Neural cell (in vitro differentiated cells): ENCODE measurements at regions not wholly inside any gene's neighbourhood (a gene's known extent, or its start where the extent isn't known, plus 50 kb on each side); places are given as distances from the start of the nearest gene placed in this dataset.

ENCODE experiments used
- H2AFZ ChIP-seq: fragments of 200-600, 300-800 bp; sonication (generic), shearing (Covaris generic); 2 replicates; pipeline ENCODE4 v1.6.0; 2014; ENCODE audit warnings: low read depth, mild to moderate bottlenecking, antibody characterized with exemption, low read length, moderate library complexity
- H3F3A ChIP-seq: fragments of 200-600 bp; shearing (Covaris generic); 2 replicates; pipeline ENCODE4 v1.6.1; 2016; ENCODE audit warnings: mild to moderate bottlenecking, moderate library complexity, mixed read lengths, antibody characterized with exemption, low read length; ENCODE audit not compliant: insufficient read depth, poor library complexity, severe bottlenecking
- H3K27ac ChIP-seq: fragments of 200-600, 300-800 bp; sonication (generic), shearing (Covaris generic); 2 replicates; pipeline ENCODE4 v1.5.1; 2014; ENCODE audit warnings: mild to moderate bottlenecking, low read length, moderate library complexity
- H3K27me3 ChIP-seq: fragments of 300-800, 200-600 bp; sonication (generic), shearing (Covaris generic); 2 replicates; pipeline ENCODE4 v1.6.0; 2014; ENCODE audit warnings: mild to moderate bottlenecking, low read depth, low read length, moderate library complexity; ENCODE audit not compliant: insufficient read depth
- H3K36me3 ChIP-seq: fragments of 300-800, 200-600 bp; sonication (generic), shearing (Covaris generic); 2 replicates; pipeline ENCODE4 v1.5.1; 2014; ENCODE audit warnings: mild to moderate bottlenecking, antibody characterized with exemption, low read length, moderate library complexity; ENCODE audit not compliant: insufficient read depth
- H3K4me2 ChIP-seq: fragments of 300-800, 200-600 bp; sonication (generic), shearing (Covaris generic); 2 replicates; pipeline ENCODE4 v1.6.0; 2014; ENCODE audit warnings: mild to moderate bottlenecking, low read length
- H3K4me3 ChIP-seq: fragments of 300-800, 200-600 bp; sonication (generic), shearing (Covaris generic); 2 replicates; pipeline ENCODE4 v1.5.1; 2014; ENCODE audit warnings: mild to moderate bottlenecking, low read length, moderate library complexity
- H3K79me2 ChIP-seq: fragments of 200-600 bp; shearing (Covaris generic); replicated peaks from 2 replicates; pipeline ENCODE4 v1.6.0; 2014; ENCODE audit warnings: mild to moderate bottlenecking, low read length, moderate library complexity; ENCODE audit not compliant: insufficient read depth
- H3K9ac ChIP-seq: fragments of 300-800, 200-600 bp; sonication (generic), shearing (Covaris generic); 2 replicates; pipeline ENCODE4 v1.6.1; 2016; ENCODE audit warnings: mild to moderate bottlenecking, low read length, mixed read lengths
- H3K9me2 ChIP-seq: fragments of 200-600 bp; shearing (Covaris generic); 2 replicates; pipeline ENCODE4 v1.6.1; 2016; ENCODE audit warnings: mild to moderate bottlenecking, low read length, mixed read lengths; ENCODE audit not compliant: insufficient read depth
- H3K9me3 ChIP-seq: fragments of 200-600, 300-800 bp; sonication (generic), shearing (Covaris generic); 2 replicates; pipeline ENCODE4 v1.6.1; 2016; ENCODE audit warnings: mild to moderate bottlenecking, mixed run types, low read length, moderate library complexity, mixed read lengths
- H4K20me1 ChIP-seq: fragments of 200-600 bp; shearing (Covaris generic); 2 replicates; pipeline ENCODE4 v1.6.1; 2016; ENCODE audit warnings: mild to moderate bottlenecking, mixed run types; ENCODE audit not compliant: insufficient read depth
- EP300 ChIP-seq: fragments of 450-650 bp; conservative IDR thresholded peaks from 2 replicates; pipeline ENCODE4 v1.6.1; 2014; ENCODE audit warnings: antibody characterized with exemption, mild to moderate bottlenecking, moderate library complexity; ENCODE audit not compliant: poor library complexity, severe bottlenecking
- EZH2 ChIP-seq: fragments of 200-600, 300-800 bp; shearing (Covaris generic), sonication (generic); IDR thresholded peaks from 2 replicates; pipeline ENCODE4 v1.6.1; 2014; ENCODE audit warnings: antibody characterized with exemption, low read length, borderline replicate concordance, mild to moderate bottlenecking; ENCODE audit not compliant: insufficient read depth, poor library complexity, severe bottlenecking
- MXI1 ChIP-seq: fragments of 450-650 bp; conservative IDR thresholded peaks from 2 replicates; pipeline ENCODE4 v1.6.1; 2014; ENCODE audit warnings: antibody characterized with exemption, mild to moderate bottlenecking; ENCODE audit not compliant: poor library complexity, severe bottlenecking
- POLR2AphosphoS5 ChIP-seq: IDR thresholded peaks from 2 replicates; pipeline ENCODE4 v1.6.1; 2012
- RAD21 ChIP-seq: fragments of 450-650 bp; conservative IDR thresholded peaks from 2 replicates; pipeline ENCODE4 v1.6.1; 2014; ENCODE audit warnings: antibody characterized with exemption, mild to moderate bottlenecking, moderate library complexity
- SMC3 ChIP-seq: fragments of 450-650 bp; conservative IDR thresholded peaks from 2 replicates; pipeline ENCODE4 v1.6.1; 2014; ENCODE audit warnings: antibody characterized with exemption, mild to moderate bottlenecking, moderate library complexity; ENCODE audit not compliant: poor library complexity
- TAF1 ChIP-seq: IDR thresholded peaks from 2 replicates; pipeline ENCODE4 v1.6.1; 2012; ENCODE audit warnings: low read depth
- TF ChIP-seq, protein P1 (sequence below): IDR thresholded peaks from 2 replicates; pipeline ENCODE4 v1.6.1; 2012; ENCODE audit warnings: borderline replicate concordance
- TF ChIP-seq, protein P2 (sequence below): fragments of 450-650 bp; IDR thresholded peaks from 2 replicates; pipeline ENCODE4 v1.5.1; 2014; ENCODE audit warnings: antibody characterized with exemption, mild to moderate bottlenecking, moderate library complexity; ENCODE audit not compliant: poor library complexity, severe bottlenecking

- H3F3A ChIP-seq = no peaks in the 10 kb centered on the region
- no peak overlapping the region for H2AFZ ChIP-seq
- TF ChIP-seq, protein P1, sequence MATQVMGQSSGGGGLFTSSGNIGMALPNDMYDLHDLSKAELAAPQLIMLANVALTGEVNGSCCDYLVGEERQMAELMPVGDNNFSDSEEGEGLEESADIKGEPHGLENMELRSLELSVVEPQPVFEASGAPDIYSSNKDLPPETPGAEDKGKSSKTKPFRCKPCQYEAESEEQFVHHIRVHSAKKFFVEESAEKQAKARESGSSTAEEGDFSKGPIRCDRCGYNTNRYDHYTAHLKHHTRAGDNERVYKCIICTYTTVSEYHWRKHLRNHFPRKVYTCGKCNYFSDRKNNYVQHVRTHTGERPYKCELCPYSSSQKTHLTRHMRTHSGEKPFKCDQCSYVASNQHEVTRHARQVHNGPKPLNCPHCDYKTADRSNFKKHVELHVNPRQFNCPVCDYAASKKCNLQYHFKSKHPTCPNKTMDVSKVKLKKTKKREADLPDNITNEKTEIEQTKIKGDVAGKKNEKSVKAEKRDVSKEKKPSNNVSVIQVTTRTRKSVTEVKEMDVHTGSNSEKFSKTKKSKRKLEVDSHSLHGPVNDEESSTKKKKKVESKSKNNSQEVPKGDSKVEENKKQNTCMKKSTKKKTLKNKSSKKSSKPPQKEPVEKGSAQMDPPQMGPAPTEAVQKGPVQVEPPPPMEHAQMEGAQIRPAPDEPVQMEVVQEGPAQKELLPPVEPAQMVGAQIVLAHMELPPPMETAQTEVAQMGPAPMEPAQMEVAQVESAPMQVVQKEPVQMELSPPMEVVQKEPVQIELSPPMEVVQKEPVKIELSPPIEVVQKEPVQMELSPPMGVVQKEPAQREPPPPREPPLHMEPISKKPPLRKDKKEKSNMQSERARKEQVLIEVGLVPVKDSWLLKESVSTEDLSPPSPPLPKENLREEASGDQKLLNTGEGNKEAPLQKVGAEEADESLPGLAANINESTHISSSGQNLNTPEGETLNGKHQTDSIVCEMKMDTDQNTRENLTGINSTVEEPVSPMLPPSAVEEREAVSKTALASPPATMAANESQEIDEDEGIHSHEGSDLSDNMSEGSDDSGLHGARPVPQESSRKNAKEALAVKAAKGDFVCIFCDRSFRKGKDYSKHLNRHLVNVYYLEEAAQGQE = no peak
- no peak for TF ChIP-seq RAD21
- no peak for TF ChIP-seq MXI1
- TF ChIP-seq EZH2 = no peak
- no peak for TF ChIP-seq EP300
- TF ChIP-seq, protein P2, sequence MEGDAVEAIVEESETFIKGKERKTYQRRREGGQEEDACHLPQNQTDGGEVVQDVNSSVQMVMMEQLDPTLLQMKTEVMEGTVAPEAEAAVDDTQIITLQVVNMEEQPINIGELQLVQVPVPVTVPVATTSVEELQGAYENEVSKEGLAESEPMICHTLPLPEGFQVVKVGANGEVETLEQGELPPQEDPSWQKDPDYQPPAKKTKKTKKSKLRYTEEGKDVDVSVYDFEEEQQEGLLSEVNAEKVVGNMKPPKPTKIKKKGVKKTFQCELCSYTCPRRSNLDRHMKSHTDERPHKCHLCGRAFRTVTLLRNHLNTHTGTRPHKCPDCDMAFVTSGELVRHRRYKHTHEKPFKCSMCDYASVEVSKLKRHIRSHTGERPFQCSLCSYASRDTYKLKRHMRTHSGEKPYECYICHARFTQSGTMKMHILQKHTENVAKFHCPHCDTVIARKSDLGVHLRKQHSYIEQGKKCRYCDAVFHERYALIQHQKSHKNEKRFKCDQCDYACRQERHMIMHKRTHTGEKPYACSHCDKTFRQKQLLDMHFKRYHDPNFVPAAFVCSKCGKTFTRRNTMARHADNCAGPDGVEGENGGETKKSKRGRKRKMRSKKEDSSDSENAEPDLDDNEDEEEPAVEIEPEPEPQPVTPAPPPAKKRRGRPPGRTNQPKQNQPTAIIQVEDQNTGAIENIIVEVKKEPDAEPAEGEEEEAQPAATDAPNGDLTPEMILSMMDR = no peak
- no peak for TF ChIP-seq POLR2AphosphoS5
- no peak for TF ChIP-seq SMC3
- TF ChIP-seq TAF1 = no peak
- no peaks in the 10 kb centered on the region for H3K36me3 ChIP-seq
- no peak overlapping the region for H3K27ac ChIP-seq
- H4K20me1 ChIP-seq = no peaks in the 10 kb centered on the region
- no peaks in the 10 kb centered on the region for H3K9me3 ChIP-seq
- H3K9me2 ChIP-seq = no peaks in the 10 kb centered on the region
- H3K79me2 ChIP-seq = no peaks in the 10 kb centered on the region
- H3K4me2 ChIP-seq = no peak overlapping the region
- H3K27me3 ChIP-seq = no peaks in the 10 kb centered on the region
- H3K9ac ChIP-seq = no peak overlapping the region
- no peak overlapping the region for H3K4me3 ChIP-seq
Observed at GRCh38 chr13:100986571-100986970, 312.0 kb upstream of the TMTC4 start.

GRCh38 chr13:100984085-100984705, 309.6 kb upstream of the TMTC4 start:
- H3K27me3 ChIP-seq = no peaks in the 10 kb centered on the region
- no peaks in the 10 kb centered on the region for H4K20me1 ChIP-seq
- TF ChIP-seq TAF1 (no peak), EZH2 (no peak), POLR2AphosphoS5 (no peak), EP300 (no peak)
- TF ChIP-seq, protein P1 = no peak
- no peak overlapping the region for H3K4me2 ChIP-seq
- no peaks in the 10 kb centered on the region for H3K9me3 ChIP-seq
- H3K79me2 ChIP-seq = no peaks in the 10 kb centered on the region
- no peak overlapping the region for H3K27ac ChIP-seq
- H3K9ac ChIP-seq = no peak overlapping the region
- H3K9me2 ChIP-seq = no peaks in the 10 kb centered on the region
- H3K4me3 ChIP-seq = no peak overlapping the region
- H3K36me3 ChIP-seq = no peaks in the 10 kb centered on the region
- H3F3A ChIP-seq = no peaks in the 10 kb centered on the region
- H2AFZ ChIP-seq = no peak overlapping the region
